Hepatic stellate cell (primary cell): ENCODE measurements at regions not wholly inside any gene's neighbourhood (a gene's known extent, or its start where the extent isn't known, plus 50 kb on each side); places are given as distances from the start of the nearest gene placed in this dataset.
"Not testable (repeated sequence)": the region's sequence is repeated elsewhere in the genome, so short reads cannot be mapped to it uniquely, and the experiment has no call there.

Experiments
- DNase-seq: peaks from one replicate; pipeline ENCODE4 v3.0.0; 2011; ENCODE audit warnings: low spot score

DNA sequence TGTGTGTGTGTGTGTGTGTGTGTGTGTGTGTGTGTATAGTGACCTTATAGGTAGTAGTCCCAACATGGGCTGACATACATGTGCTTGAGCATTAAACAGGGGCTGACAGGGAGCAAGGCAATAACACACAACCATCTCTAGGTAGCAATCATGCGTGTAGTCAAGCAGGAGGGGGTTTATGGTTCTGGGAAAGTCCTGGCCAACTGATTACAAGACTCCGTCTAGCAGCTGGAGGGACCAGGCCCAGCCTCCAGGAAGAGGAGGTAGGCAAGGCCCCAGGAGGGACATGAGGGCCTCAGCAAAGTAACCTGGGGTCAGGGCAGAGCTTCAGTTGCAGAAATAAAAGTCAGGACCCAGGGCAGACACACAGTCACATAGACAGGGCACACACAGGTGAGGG is 60.6 kb upstream of the E2F3 start:
- no peak for DNase-seq

- no peak for DNase-seq
These were observed 60.1 kb upstream of the E2F3 start for GRCh38 chr6:20341564-20341963.

DNA sequence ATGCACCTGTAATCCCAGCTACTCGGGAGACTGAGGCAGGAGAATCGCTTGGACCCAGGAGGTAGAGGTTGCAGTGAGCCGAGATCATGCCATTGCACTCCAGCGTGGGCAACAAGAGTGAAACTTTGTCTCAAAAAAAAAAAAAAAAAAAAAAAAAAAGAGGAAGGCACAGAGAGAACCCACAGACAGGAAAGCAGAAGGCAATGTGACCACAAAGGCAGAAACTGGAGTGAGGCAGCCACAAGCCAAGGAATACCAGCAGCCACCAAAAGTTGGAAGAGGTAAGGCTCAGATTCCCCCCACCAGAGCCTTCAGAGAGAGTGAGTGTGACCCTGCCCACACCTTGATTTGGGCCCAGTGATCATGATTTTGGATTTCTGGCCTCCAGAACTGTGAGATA is 54.7 kb upstream of the E2F3 start:
- DNase-seq, result not testable (repeated sequence)

- DNase-seq, result no peak
These were observed 53.6 kb upstream of the E2F3 start for GRCh38 chr6:20348041-20348440.

- no peak for DNase-seq
These were observed 52.5 kb upstream of the E2F3 start for GRCh38 chr6:20349225-20349624.

DNA sequence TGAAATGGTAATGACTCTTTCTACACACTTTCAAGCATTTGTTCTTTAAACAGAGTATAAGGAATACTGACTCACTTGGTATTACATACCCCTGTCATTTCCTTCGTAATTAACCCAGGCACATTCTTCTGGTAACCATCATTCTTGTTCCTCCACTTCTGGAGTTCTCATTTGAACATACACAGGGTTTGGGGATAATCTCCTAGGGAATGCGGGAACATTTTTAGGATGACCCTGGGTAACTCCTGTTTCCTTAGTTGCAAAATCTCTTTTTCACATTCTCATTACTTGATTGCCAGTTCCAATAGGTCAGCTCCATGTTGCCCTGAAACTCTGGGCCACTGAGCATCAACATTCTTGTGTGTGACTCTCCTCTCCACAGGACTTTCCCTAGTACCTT is 51.5 kb upstream of the E2F3 start:
- peak; percentile 37 for DNase-seq

DNA sequence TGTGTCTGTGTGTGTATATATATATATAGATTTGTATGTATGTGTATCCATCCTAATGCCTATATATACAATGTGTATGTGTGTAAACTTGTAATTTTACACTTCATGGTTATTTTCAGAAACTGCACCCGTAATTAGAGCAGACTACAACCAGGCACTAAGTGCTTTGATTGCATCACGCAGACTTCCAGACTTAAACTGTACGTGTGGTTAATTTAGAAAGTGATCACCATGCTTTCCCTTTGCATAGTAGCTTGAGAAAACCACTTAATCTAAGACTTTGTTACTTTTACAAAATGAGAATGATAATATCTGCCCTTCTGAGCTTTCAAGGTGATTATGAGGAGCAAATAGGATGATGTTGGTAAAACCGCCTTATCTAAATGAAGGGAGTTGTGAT is 50.1 kb upstream of the E2F3 start:
- no peak for DNase-seq
